Tibial artery (tissue), 4 donors: ENCODE measurements at regions not wholly inside any gene's neighbourhood (a gene's known extent, or its start where the extent isn't known, plus 50 kb on each side); places are given as distances from the start of the nearest gene placed in this dataset.

ENCODE experiments used
- DNase-seq, 2 donors: peaks; one replicate each; pipeline ENCODE4 v3.0.0-alpha.2; 2019
- H3K27ac ChIP-seq, 2 donors: fragments of 200-600 bp; sonication (generic) in 1 of 2; 1 replicate in 1 of 2; 2 replicates in 1 of 2; pipeline ENCODE4 v1.5.1; 2018 to 2019; ENCODE audit warnings: mild to moderate bottlenecking in 1 of 2
- H3K27me3 ChIP-seq, 2 donors: fragments of 200-600 bp; sonication (generic) in 1 of 2; one replicate each; pipeline versions ENCODE4 v1.5.1 to v1.6.0; 2016 to 2019
- H3K36me3 ChIP-seq, 3 donors: fragments of 200-600 bp; sonication (generic) in 2 of 3; one replicate each; pipeline ENCODE4 v1.5.1; 2016 to 2019; ENCODE audit warnings: mild to moderate bottlenecking in 2 of 3
- H3K4me1 ChIP-seq, 4 donors: fragments of 200-600 bp; sonication (generic) in 2 of 4; 1 replicate in 3 of 4; 2 replicates in 1 of 4; pipeline ENCODE4 v1.5.1; 2016 to 2019
- H3K4me3 ChIP-seq, 2 donors: fragments of 200-600 bp; sonication (generic) in 1 of 2; 1 replicate in 1 of 2; 2 replicates in 1 of 2; pipeline ENCODE4 v1.5.1; 2018 to 2019; ENCODE audit warnings: mild to moderate bottlenecking in 2 of 2
- H3K9me3 ChIP-seq, 3 donors: fragments of 200-600 bp; sonication (generic) in 1 of 3; one replicate each; pipeline ENCODE4 v1.5.1; 2016 to 2019
- intact Hi-C: fragments of 100-400 bp; cut with DNase I; formaldehyde crosslinking; loops from one replicate; pipeline ENCODE4 v1.15.0; 2023; ENCODE audit warnings: low total_unique reads
- TF ChIP-seq, protein P1 (sequence below), 2 experiments: fragments of 200-600 bp in 1 of 2; fragments of 450-650 bp in 1 of 2; IDR thresholded peaks; one replicate each; pipeline ENCODE4 v1.5.1; 2017 to 2019; ENCODE audit warnings: antibody characterized with exemption in 2 of 2, mild to moderate bottlenecking in 1 of 2, moderate library complexity in 1 of 2

DNA sequence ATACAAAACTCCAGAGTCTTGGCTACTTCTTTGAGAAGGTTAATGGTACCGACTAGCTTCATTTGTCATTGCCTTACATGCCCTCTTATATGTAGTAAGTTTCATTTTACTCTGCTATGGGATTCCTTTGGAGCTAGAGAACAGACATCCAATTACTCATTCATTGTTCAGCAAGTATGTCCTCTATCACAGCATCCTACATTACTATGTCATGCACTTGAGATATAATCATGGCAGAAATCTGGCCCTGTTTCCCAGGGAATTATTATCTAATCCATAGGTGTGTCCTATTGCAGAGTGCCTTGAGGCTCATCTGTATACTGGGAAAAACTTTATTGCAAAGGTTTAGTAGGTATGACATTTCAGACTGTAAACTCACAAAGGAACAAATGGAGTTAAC lies 333.1 kb upstream of the NECTIN3 start:
- no peaks in the 10 kb centered on the region for H3K9me3 ChIP-seq
- DNase-seq = no peak
- H3K4me1 ChIP-seq = no peaks in the 10 kb centered on the region
- H3K27ac ChIP-seq = no peak overlapping the region
- intact Hi-C loops = no loop called here
- no peaks in the 10 kb centered on the region for H3K27me3 ChIP-seq
- no peaks in the 10 kb centered on the region for H3K36me3 ChIP-seq
- TF ChIP-seq, protein P1, sequence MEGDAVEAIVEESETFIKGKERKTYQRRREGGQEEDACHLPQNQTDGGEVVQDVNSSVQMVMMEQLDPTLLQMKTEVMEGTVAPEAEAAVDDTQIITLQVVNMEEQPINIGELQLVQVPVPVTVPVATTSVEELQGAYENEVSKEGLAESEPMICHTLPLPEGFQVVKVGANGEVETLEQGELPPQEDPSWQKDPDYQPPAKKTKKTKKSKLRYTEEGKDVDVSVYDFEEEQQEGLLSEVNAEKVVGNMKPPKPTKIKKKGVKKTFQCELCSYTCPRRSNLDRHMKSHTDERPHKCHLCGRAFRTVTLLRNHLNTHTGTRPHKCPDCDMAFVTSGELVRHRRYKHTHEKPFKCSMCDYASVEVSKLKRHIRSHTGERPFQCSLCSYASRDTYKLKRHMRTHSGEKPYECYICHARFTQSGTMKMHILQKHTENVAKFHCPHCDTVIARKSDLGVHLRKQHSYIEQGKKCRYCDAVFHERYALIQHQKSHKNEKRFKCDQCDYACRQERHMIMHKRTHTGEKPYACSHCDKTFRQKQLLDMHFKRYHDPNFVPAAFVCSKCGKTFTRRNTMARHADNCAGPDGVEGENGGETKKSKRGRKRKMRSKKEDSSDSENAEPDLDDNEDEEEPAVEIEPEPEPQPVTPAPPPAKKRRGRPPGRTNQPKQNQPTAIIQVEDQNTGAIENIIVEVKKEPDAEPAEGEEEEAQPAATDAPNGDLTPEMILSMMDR (IDR thresholded peaks at IDR 0.05) = no peak
- no peak overlapping the region for H3K4me3 ChIP-seq

DNA sequence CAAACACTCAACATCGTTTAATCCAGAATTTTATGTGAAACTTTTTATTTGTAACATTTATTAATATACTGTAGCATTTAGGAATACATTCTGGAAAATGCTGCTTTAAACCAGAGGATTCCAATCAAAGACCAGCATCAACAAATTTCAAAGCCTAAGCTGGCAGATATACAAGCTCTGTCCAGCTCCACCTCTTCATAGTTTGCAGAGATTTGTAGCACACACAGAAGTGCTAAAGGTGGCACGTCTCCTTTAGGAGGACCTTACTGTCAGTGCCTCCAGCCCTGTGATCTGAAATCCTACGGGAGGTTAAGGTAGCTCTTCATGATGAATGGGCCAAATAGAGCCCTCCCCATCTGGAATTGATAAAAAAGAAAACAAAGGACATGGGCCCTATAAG lies 329.7 kb upstream of the NECTIN3 start:
- intact Hi-C loops = no loop called here
- Histone ChIP-seq H3K27ac (no peak overlapping the region), H3K27me3 (no peaks in the 10 kb centered on the region), H3K4me1 (no peaks in the 10 kb centered on the region), H3K9me3 (peaks cover 0 to 4% (median 4%) of the 10 kb centered on the region in 3 donors), H3K4me3 (no peak overlapping the region), H3K36me3 (no peaks in the 10 kb centered on the region)
- no peak for DNase-seq
- TF ChIP-seq, protein P1 (IDR thresholded peaks at IDR 0.05) = no peak

DNA sequence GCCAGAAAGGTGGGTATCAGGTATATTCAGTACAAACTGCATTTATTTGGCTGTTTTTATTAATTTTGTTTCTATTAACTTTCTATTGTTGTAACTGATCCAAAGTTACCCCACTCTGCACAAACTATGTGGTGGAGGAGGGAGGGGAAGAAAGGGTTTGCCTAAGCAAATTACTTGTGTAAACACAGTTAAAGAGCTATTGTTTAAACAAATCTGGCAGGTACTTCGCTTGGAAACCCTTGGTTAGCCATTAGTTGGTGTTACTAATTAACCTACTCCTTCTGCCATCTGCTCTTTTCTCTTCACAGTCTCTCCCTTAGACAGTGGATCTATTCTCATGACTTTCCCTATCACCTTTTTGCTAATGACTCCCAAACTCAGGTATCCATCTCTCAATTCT lies 328.4 kb upstream of the NECTIN3 start:
- Histone ChIP-seq H3K27me3 (no peaks in the 10 kb centered on the region), H3K9me3 (peaks cover 0 to 4% (median 4%) of the 10 kb centered on the region in 3 donors), H3K36me3 (no peaks in the 10 kb centered on the region), H3K4me1 (no peaks in the 10 kb centered on the region), H3K4me3 (no peak overlapping the region), H3K27ac (no peak overlapping the region)
- no peak for DNase-seq
- TF ChIP-seq, protein P1 (IDR thresholded peaks at IDR 0.05) = no peak
- intact Hi-C loops = no loop called here

DNA sequence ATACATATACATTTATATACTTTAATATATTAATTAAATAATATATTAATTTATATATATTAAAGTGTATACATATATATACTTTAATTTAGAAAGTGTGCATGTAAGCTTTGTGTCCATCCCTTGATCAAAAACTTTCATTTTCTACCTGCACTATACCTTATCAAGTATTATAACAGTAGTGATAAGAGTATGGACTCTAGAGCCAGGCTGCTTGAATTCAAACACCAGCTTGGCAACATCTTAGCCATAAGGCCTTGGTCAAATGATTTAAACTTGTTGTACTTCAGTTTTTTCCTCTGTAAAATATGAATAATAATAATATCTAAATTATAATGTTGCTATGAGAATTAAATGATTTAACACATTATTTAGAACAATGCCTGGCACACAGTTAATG lies 327.6 kb upstream of the NECTIN3 start:
- intact Hi-C loops = no loop called here
- H3K4me3 ChIP-seq = no peak overlapping the region
- peaks cover 0 to 4% (median 4%) of the 10 kb centered on the region in 3 donors for H3K9me3 ChIP-seq
- no peaks in the 10 kb centered on the region for H3K27me3 ChIP-seq
- no peaks in the 10 kb centered on the region for H3K4me1 ChIP-seq
- no peak for DNase-seq
- H3K36me3 ChIP-seq = no peaks in the 10 kb centered on the region
- TF ChIP-seq, protein P1 (IDR thresholded peaks at IDR 0.05) = no peak
- no peak overlapping the region for H3K27ac ChIP-seq

DNA sequence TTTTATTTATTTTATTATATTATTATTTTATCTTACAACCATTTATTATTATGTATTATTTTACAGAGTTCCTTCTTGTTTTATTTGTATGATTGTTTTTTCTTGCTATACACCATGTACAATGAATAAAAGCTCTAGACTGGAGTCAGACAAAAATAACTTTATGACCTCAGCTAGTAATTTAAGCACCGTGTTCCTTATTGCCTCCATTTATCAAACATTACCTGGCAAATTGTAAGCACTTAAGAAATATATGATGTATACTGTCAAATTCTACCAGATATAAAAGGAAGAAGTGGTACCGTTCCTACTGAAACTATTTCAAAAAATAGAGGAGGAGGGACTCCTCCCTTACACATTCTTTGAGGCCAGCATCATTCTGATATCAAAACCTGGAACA lies 326.9 kb upstream of the NECTIN3 start:
- Histone ChIP-seq H3K27me3 (no peaks in the 10 kb centered on the region), H3K27ac (no peak overlapping the region)
- intact Hi-C loops = no loop called here

More for the DNA sequence above, 326.9 kb upstream of the NECTIN3 start:
- Histone ChIP-seq H3K36me3 (no peaks in the 10 kb centered on the region), H3K9me3 (peaks cover 0 to 4% (median 4%) of the 10 kb centered on the region in 3 donors), H3K4me3 (no peak overlapping the region), H3K4me1 (no peaks in the 10 kb centered on the region)
- TF ChIP-seq, protein P1 (IDR thresholded peaks at IDR 0.05) = no peak
- no peak for DNase-seq
